T-helper 2 cell (primary cell): ENCODE measurements at regions not wholly inside any gene's neighbourhood (a gene's known extent, or its start where the extent isn't known, plus 50 kb on each side); places are given as distances from the start of the nearest gene placed in this dataset.
A peak's percentile ranks its signal among the peaks of the same experiment; 100 is the strongest.
"Not testable (repeated sequence)": the region's sequence is repeated elsewhere in the genome, so short reads cannot be mapped to it uniquely, and the experiment has no call there.

Source experiments
- DNase-seq, 5 experiments: peaks; one replicate each; pipeline versions ENCODE4 v3.0.0 to v3.0.0-alpha.2; 2012 to 2022

GRCh38 chr10:21289961-21290360 is 235.5 kb downstream of the SKIDA1 start:
- DNase-seq: no peak

DNA sequence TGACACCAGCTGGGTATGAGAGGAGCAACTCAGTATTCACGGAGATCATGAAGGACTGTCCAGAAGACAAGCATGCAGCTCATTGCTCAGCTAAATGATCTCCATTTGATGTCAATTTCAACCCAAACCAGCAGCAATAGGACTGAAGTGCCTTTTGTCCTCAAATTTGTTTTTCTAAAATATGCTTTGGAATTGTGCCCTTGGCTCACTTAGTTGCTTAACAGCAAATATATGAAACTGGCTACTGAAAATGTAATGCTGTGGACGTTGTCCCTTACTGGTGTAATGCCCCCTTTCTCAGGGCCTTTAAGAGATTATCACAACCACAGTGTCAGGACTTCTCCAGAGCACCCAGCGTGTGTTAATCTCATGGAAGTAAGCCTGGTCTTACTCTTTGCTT is 236.2 kb downstream of the SKIDA1 start:
- no peak for DNase-seq

- DNase-seq: no peak
Measured at GRCh38 chr10:21285742-21286331, 239.6 kb downstream of the SKIDA1 start.

DNA sequence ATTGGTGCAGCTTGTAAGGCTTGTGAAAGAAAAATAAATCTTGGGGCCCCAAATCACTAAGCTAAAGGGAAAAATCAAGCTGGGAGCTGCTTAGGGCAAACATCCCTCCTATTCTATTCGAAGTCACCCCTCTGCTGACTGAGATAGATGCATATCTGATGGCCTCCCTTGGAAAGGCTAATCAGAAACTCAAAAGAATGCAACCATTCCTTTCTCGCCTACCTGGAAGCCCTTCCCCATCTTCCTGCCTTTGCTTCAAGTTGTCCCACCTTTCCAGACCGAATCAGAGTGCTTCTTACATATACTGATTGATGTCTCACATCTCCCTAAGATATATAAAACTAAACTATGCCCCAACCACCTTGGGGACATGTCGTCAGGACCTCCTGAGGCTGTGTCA is 240.3 kb downstream of the SKIDA1 start:
- no peak for DNase-seq

DNA sequence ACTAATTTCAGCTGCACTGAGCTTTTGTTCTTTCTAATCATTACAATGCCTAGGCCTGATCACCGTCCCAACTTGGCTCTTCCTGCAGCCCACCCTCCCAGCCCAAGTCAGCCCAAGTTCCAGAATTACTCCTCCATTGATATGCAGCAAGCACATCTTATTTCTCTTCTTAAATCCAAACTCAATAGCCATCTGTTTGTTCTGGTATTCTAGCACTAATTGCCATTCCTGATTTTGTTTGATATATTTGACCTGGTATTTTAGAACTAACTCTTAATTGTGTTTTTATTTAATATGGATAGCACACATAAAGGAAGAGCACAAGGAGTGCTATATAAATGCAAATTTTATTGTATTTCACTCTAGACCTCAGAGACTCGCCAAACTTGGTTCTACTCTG is 241.2 kb downstream of the SKIDA1 start:
- DNase-seq: no peak

- not testable (repeated sequence) for DNase-seq
Measured at GRCh38 chr10:21283053-21283452, 242.4 kb downstream of the SKIDA1 start.

- no peak for DNase-seq
Measured at GRCh38 chr10:21281765-21282484, 243.6 kb downstream of the SKIDA1 start.

DNA sequence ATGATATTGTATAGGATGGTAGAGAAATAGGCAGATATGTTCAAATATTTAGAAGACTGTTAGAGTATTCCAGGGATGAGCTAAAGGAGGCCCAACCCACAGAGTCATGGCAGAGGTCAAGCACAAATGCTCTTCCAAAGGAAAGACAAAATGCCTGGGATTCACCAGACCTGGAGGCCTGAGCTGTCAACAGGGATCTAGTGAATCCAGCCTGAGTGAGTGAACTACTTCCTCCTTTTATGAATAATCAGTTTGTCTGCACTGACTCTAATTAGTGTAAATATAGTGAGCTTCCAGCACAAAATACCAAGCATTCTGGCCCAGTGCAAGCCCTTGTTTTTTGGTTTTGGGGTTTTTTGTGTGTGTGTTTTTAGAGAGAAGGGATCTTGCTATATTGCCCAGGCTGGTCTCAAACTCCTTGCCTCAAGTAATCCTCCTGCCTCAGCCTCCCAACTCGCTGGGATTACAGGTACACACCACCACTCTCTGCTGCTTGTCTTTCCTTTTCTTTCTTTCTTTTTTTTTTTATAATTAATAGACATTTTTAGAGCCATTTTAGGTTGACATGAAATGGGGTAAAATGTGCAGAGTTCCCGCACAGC is 244.4 kb downstream of the SKIDA1 start:
- no peak for DNase-seq

DNA sequence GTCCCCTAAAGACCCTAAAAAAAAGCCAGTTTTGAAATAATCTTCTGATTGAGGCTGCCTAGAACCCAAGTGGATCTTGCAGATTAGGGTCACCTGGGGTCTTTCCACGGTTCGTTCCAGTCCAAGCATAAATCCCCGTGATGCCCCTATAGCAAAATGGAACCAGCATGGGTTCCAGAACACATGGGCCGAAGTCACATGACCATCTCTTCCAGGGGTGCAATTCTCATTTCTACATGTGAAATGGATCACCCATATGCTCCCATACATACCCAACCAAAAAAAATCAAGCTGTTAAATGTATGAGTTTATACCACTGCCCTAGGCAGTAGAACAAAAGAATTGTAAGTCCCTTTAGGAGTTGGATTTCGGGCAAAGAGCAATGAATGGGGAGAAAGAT is 245.4 kb downstream of the SKIDA1 start:
- DNase-seq: no peak

DNA sequence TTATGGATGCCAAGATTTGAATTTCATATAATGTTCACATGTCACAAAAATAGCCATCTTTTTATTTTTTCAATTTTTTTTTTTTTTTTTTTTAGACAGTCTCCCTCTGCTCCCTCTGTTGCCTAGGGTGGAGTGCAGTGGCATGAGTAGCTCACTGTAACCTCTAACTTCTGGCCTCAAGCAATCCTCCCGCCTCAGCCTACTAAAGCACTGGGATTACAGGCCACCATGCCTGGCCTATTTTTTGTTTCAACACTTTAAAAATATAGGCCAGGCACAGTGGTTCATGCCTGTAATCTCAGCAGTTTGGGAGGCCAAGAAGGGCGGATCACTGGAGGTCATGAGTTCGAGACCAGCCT is 246.3 kb downstream of the SKIDA1 start:
- DNase-seq: no peak

DNA sequence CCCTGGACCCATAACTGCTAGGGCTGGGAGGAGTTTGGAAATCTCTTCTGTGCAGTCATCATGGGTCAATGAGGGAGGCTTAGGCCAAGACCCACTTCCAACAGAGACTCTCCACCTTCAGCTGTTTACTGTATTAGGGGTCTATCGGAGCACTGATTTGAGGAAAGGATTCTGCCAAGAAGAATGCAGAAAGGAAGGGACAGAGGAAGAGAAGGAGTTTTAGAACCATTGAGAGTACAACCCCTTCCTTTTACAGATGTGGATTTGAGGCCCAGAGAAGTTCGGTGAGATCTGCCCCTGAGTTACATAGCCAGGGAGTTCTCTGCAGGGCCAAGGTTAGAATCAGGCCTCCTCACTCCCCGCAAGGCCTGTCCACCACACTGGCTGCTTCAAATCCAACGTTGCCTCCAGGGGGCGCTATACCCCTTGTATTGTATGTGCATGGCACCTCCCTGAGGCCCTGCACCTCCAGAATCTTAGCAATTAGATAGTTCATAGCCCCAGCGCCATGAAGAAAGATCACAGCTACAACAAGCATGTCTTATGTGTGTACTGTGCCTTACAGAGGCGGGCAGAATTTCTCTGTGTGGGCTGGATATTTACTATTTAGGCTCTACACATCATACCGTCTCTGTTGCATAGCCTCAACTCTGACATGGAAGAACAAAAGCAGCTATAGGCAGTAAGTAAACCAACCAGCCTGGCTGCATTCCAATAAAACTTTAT is 246.8 kb downstream of the SKIDA1 start:
- DNase-seq: peak in 3 of 5 experiments; percentile 30 to 65 (median 60)

DNA sequence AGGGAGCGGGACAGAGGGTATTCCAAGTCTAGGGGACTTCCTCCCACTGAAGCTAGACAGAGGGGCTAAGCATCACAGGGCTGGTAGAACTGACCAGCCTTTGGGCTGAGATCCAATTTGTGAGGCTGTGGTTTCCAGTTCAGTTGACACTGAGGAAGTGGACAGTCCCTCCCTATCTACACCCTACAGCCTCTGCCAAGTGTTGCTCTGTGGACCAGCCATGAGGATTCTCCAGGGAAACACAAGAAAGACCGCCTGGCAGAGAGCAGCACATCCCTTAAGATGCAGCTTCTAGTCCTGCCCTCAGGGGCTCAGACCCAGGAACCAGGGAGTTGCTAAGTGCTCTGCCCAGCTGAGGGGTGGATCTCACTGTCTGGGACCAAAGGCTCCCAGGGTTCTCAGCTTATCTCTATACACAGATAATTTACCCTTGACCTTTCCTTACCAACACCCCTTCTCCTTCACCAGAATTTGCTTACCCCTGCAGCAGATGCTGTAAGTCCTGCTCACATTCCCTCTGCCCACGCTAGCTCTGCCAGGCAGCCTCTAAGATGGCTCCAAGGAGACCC is 252.0 kb downstream of the SKIDA1 start:
- DNase-seq: no peak

DNA sequence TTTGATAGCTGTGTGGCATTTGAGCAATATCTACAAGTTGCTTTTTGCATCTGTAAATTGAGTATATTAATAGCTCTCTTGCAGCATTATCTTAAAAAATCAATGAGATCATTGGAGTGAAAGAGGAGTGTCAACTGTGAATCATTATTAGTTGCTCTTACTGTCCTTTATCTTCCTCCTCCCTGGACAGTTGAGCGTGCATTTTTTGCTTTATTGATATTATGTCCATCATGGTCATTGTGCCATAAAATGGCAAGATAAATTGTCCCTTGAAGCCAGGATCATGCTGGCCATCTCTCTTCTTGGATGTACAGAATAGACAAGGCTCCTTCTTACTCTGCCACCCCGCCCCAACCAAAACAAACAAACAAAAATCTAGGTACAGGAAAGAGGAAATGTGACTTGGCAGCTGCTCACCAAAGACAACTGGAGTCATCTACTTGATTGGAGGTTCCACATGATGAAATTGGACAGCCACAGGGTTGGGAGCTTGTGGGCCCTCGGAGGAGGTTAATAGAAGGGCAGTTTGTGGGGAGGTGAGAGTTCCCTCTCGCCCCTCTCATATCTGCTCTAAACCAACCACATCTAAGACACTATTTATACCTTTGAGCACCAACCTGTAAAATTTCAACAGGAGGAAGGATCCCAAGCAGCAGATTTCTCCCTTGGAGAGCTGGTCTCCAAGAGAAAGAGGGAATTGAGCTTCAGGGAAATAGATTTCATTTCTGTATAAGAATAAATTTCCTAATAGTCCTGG is 252.7 kb downstream of the SKIDA1 start:
- no peak for DNase-seq

GRCh38 chr10:21270976-21271375 is 254.5 kb downstream of the SKIDA1 start:
- no peak for DNase-seq

DNA sequence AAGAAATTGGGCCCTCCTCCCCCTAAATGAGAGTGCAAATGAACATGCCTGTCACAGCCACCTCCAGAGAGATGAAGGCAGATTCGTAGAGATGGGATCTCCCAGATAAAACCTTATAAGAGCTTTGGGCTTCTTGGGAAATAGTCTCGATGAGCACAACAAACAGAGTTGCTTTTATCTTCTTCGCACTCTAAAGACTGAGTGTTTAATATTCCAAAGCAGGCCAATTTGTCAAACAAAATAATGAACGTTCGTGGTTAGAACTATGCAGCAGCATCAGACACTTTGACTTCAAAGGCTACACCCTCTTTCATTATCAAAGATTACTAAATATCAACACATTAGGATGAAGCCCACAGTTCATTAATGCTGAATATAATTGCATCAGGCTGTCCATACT is 256.2 kb downstream of the SKIDA1 start:
- DNase-seq: no peak

DNA sequence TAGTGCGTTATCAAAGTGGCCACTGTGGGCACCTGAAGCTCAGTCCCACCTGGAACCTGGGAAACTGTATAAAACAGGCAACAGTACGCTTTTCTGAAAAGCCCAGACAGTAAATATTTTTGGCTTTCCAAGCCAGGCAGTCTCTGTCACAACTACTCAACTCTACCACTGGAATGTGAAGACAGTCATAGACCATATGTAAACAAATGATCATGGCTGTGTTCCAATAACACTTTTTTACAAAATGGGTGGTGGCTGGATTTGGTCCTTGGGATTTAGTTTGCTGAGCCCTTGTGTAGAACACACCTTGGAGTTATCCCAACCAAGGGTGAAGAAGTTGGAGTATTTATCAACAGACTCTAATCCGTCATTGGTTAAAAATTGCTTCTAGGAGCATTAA is 259.9 kb downstream of the SKIDA1 start:
- no peak for DNase-seq

GRCh38 chr10:21264271-21264670 is 261.2 kb downstream of the SKIDA1 start:
- DNase-seq: no peak

DNA sequence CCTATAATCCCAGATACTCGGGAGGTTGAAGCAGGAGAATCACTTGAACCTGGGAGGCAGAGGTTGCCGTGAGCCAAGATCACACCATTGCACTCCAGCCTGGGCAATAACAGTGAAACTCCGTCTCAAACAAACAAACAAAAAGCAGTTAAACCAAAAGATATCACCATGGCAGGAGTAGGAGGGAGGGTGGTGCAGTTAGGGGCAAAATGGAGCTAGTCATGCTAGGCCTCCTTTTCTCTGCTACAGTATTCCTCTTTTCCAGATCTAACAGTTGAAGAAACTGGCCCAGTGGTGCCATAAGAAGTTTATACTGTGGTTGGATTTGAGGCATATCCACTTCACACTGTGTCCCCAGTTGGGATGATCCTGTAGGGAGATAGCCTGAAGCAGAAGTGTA is 261.6 kb downstream of the SKIDA1 start:
- no peak for DNase-seq

DNA sequence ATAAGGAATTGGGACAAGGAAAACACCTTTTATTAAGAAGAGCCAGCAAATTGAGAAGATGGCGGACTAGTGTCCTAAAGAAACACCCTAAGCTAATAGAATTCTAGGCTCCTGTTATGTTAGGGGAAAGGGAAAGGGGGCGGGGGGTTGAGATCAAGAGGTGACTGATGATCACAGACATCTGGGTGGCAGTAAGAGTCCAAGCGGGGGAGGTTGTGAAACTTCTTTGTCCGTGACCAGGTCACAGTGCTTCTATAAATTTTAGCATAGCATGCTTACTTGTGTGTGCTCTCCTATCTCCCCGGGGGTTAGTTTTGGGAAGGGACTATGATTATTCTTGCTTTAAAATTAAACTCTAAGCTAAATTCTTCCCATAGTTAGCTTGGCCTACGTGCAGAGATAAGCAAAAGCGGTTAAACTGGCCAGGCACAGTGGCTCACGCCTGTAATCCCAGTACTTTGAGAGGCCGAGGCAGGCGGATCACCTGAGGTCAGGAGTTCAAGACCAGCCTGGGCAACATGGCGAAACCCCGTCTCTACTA is 262.1 kb downstream of the SKIDA1 start:
- no peak for DNase-seq

DNA sequence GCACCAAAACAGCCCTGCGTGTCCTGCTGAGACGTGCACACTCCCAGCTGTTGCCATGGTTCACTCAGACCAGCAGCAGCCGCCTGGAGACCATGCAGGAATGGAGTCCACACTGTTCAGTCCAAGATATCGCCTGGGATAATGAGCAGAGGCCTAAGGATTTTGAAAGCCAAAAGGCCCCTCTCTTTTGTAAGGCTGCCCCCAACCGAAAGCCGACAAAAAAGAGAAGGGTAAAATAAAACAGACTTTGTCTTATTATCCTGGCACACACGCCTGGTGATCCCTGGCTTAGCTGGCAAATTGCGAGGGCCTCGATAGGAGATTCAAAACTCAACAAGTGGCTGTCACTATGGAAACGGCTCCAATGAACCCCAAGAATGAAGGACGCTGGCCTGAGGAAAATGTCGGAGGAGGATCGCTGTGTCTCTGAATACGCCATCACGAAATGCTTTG is 263.6 kb downstream of the SKIDA1 start:
- DNase-seq: no peak

GRCh38 chr10:21260506-21261149 is 264.9 kb downstream of the SKIDA1 start:
- DNase-seq: no peak

DNA sequence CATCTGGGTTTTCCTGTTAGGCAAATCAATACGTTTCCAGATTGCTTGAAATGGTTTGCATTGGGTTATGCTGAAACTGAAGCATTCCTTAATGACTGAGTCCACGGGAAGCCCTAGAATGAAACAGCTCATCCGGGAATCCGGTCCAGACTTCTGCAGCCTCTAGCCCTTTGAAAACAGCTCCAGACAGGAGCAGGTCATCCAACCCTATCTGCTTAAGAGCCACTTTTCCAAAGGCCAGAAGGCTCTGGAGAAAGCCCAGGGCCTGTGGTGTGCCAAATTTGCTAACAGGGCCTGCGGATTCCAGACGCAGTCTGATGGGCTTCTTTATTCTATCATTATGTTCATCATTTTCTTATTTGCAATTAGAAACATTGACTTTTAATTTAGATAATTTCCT is 265.4 kb downstream of the SKIDA1 start:
- no peak for DNase-seq
